AG10803 (cell line): ENCODE measurements at regions not wholly inside any gene's neighbourhood (a gene's known extent, or its start where the extent isn't known, plus 50 kb on each side); places are given as distances from the start of the nearest gene placed in this dataset.

Experiments used
- DNase-seq: peaks from one replicate; pipeline ENCODE4 v3.0.0; 2010; ENCODE audit warnings: low read depth
- H3K4me3 ChIP-seq: 2 replicates; pipeline ENCODE4 v1.5.1; 2011; ENCODE audit warnings: mild to moderate bottlenecking, low read length, control low read depth
- TF ChIP-seq, protein P1 (sequence below): conservative IDR thresholded peaks from 2 replicates; pipeline ENCODE4 v1.5.1; 2011; ENCODE audit warnings: mild to moderate bottlenecking, low read length, control low read depth, inconsistent platforms

DNA sequence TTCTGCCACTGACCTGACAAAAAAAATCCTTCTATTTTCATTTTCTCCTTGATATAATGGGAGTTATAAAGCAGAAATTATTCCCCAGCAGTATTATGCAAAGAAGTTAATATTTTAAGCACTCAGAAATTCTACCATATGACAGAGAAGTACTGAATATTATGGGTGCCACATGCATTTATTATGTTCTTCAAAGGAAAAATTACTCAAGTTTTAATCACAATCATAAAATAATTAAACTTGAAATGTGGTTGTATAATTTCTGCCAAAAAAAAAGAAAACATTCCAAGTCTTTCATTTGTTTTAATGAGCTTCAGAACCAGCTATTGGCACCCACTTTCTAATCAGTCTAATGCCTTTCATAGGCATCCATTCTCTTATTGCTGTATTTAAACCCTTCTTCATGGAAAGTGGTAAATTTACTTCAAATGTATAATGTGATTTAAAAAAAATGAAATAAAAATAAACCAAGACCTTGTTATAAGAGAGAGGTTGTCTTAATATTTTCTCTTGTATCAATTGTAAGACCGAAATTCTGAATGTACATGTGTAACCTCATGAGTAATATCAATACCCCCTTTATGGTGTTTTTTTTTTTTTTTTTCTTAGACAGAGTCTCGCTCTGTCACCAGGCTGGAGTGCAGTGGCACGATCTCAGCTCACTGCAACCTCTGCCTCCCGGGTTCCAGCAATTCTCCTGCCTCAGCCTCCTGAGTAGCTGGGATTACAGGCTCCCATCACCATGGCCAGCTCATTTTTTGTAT is 302.3 kb downstream of the IRS1 start:
- H3K4me3 ChIP-seq: no peak overlapping the region
- TF ChIP-seq, protein P1, sequence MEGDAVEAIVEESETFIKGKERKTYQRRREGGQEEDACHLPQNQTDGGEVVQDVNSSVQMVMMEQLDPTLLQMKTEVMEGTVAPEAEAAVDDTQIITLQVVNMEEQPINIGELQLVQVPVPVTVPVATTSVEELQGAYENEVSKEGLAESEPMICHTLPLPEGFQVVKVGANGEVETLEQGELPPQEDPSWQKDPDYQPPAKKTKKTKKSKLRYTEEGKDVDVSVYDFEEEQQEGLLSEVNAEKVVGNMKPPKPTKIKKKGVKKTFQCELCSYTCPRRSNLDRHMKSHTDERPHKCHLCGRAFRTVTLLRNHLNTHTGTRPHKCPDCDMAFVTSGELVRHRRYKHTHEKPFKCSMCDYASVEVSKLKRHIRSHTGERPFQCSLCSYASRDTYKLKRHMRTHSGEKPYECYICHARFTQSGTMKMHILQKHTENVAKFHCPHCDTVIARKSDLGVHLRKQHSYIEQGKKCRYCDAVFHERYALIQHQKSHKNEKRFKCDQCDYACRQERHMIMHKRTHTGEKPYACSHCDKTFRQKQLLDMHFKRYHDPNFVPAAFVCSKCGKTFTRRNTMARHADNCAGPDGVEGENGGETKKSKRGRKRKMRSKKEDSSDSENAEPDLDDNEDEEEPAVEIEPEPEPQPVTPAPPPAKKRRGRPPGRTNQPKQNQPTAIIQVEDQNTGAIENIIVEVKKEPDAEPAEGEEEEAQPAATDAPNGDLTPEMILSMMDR: no peak
- DNase-seq: no peak

DNA sequence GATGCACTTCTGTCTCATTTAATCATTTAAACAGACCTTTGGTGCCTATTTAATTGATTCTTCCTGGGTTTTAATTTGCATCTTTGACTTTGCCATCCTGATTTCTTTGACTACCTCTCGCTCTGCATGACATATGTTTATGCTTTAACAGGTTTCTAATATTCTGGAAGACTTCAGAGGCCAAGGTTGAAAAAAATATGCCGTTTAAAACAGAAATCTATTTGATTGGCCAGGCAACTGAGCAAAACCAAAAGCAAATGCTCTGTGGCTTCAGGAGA is 303.4 kb downstream of the IRS1 start:
- no peak overlapping the region for H3K4me3 ChIP-seq
- TF ChIP-seq, protein P1: no peak
- DNase-seq: no peak

DNA sequence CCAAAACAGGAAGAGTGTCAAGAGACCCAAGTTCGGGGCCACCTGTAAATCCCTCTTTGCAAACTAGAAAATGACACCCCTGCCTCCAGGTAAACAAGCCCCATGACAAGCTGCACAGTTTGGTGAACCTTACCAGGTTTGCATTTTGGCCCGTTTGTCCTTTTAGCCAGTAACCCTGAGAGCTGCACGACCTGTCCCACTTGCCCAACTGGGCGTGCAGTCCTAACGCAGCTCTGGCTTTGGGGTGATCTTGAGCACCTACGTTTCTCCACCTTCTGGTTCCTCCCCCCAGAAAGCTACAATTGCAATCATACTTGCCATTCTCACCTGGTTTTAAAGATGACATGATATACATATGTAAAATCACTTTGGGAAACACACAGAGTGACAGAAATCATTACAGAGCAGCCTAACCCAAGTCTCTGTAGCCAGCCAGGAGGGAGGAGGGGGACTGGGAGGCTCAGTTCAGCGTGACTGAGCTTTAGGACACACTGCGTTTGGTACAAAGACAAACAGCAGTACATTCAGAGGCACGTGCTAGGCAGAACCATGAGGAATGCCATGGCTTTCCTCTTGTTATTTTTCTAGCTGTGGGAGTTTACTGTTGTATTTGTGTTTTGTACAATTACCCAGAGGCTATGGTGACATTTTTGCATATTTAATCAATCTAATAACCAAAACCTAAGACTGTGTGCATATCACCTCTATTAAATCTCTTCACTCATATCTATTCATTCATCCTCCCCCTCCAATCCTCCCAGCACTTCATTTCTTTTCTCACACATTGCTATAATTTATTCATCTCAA is 304.0 kb downstream of the IRS1 start:
- no peak for DNase-seq
- H3K4me3 ChIP-seq: no peak overlapping the region
- TF ChIP-seq, protein P1: no peak

DNA sequence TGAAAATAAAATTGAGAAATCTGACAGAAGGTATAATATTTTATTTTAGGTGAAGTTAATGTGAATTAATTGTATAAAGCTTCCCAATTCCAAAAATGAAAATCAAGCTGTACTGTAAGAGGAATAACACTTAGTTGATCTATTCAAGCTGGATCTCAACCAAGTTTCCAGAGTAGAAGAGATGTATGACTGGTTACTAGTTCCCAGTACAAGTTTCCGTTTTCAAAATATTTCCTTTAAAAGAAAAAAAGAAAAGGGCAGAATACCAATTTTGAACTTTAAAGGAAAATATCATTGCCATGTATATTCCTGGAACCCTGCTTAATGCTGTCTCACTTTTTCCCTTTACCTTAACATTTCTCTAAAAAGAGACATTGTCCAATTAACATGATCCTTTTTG is 308.5 kb downstream of the IRS1 start:
- TF ChIP-seq, protein P1: no peak
- DNase-seq: peak; percentile 9
- H3K4me3 ChIP-seq: no peak overlapping the region

DNA sequence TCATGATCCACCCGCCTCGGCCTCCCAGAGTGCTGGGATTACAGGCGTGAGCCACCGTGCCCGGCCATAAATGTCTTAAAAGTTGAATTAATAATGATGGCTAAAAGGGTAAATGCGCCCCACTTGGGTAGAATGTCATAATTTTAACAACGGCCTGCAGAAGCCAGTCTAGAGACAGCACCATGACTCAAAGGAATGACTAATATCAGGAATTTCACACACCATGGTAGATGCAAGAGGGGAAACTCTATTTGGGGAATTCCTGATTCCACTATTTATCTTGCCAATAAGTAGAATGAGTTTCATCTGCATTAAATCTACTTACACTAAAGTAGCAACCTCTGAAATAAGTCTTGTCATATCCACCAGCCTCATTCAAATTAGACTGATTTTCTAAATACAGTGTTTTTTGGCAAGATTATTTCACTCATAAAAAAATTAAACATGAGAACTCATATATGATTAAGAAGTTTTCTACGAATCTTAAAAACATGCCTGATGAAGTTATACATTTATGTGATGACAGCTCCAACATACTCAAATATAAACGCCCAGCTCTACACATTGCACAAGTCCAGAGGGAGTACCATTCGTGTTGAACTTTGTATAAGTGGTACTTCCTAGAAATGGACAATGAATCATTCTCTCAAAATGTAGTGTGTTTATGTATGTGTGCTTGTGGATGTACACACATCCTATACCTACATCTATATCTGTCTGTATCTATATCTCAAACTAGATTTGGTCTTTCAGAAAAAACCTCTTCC is 309.7 kb downstream of the IRS1 start:
- peak; percentile 74 for DNase-seq
- TF ChIP-seq, protein P1: no peak
- H3K4me3 ChIP-seq: no peak overlapping the region

DNA sequence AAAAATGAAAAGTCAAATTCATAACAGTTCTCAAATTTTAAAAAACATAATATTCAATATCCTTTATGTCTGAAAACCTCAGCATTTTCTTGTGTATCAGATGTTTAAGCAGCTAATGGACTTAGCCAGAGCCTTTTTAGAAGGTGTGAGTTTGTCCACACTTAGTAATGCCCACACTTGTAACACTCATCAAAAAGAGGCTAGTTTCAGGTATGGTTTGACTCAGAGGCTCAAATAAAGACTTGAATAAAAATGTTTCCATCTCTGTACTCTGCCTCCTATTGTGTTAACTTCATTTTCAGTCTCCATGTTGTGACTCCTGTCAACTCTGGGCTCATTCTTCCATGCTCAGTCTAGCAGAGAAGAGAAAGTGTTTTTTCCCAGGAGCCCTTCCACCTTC is 311.6 kb downstream of the IRS1 start:
- DNase-seq: no peak
- H3K4me3 ChIP-seq: no peak overlapping the region
- TF ChIP-seq, protein P1: no peak
